C4-2B (cell line): ENCODE measurements at regions not wholly inside any gene's neighbourhood (a gene's known extent, or its start where the extent isn't known, plus 50 kb on each side); places are given as distances from the start of the nearest gene placed in this dataset.

Experiments used
- CTCF ChIP-seq: fragments of 450-650 bp; conservative IDR thresholded peaks from 2 replicates; pipeline ENCODE4 v1.5.1; 2017; ENCODE audit warnings: mild to moderate bottlenecking
- ZFX ChIP-seq: fragments of 450-650 bp; IDR thresholded peaks from 2 replicates; pipeline ENCODE4 v1.6.1; 2017

GRCh38 chr3:159765860-159766294 is 222.8 kb upstream of the IL12A start:
- no peak for TF ChIP-seq CTCF
- TF ChIP-seq ZFX: no peak
